Keratinocyte (primary cell): ENCODE measurements at regions not wholly inside any gene's neighbourhood (a gene's known extent, or its start where the extent isn't known, plus 50 kb on each side); places are given as distances from the start of the nearest gene placed in this dataset.

Experiments
- EZH2 ChIP-seq: IDR thresholded peaks from one replicate; pipeline ENCODE4 v1.6.1; 2012; ENCODE audit warnings: inconsistent platforms, mild to moderate bottlenecking, low read length, moderate library complexity
- TF ChIP-seq, protein P1 (sequence below), 3 experiments: IDR thresholded peaks in 1 of 3; conservative IDR thresholded peaks in 1 of 3; optimal IDR thresholded peaks in 1 of 3; 2 replicates in 2 of 3; 3 replicates in 1 of 3; pipeline versions ENCODE3 to v1.5.1; 2011; ENCODE audit warnings: low read length in 3 of 3, mild to moderate bottlenecking in 3 of 3, moderate library complexity in 2 of 3, control low read depth in 1 of 3, inconsistent platforms in 1 of 3; ENCODE audit not compliant: insufficient read depth in 2 of 3; ENCODE audit errors: extremely low read depth in 1 of 3

DNA sequence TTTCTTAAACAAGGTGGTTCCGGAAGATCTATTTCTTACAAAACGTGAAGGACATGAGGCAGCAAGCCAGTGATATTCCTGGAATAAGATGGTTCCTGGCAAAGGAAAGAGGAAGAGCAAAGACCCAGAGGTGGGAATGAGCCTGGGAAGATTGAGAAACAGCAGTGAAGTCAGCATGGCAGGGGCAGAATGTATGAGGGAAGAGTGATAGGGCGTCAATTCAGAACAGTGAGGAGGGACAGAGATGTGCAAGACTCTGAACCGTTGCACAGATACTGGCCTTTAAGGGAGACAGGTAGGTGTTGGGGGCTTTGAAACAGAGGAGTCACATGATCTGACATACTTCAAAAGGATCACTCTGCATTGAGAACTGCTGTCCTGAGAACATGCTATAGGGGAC lies 338.3 kb downstream of the CBLN4 start:
- TF ChIP-seq EZH2, result no peak
- TF ChIP-seq, protein P1, sequence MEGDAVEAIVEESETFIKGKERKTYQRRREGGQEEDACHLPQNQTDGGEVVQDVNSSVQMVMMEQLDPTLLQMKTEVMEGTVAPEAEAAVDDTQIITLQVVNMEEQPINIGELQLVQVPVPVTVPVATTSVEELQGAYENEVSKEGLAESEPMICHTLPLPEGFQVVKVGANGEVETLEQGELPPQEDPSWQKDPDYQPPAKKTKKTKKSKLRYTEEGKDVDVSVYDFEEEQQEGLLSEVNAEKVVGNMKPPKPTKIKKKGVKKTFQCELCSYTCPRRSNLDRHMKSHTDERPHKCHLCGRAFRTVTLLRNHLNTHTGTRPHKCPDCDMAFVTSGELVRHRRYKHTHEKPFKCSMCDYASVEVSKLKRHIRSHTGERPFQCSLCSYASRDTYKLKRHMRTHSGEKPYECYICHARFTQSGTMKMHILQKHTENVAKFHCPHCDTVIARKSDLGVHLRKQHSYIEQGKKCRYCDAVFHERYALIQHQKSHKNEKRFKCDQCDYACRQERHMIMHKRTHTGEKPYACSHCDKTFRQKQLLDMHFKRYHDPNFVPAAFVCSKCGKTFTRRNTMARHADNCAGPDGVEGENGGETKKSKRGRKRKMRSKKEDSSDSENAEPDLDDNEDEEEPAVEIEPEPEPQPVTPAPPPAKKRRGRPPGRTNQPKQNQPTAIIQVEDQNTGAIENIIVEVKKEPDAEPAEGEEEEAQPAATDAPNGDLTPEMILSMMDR (optimal IDR thresholded peaks at IDR 0.05 in 1 of 3, IDR thresholded peaks at IDR 0.05 in 1 of 3, conservative IDR thresholded peaks at IDR 0.05 in 1 of 3; ENCODE audit: extremely low read depth in 1 of 3, insufficient read depth in 2 of 3, low read length in 3 of 3), result no peak
